HG02970 (cell line): ENCODE measurements at regions not wholly inside any gene's neighbourhood (a gene's known extent, or its start where the extent isn't known, plus 50 kb on each side); places are given as distances from the start of the nearest gene placed in this dataset.
"Not testable (repeated sequence)": the region's sequence is repeated elsewhere in the genome, so short reads cannot be mapped to it uniquely, and the experiment has no call there.

Source experiments
- ATAC-seq: cut with Tn5 transposase; IDR thresholded peaks from one replicate; pipeline ENCODE4 v1.9.1; 2021; ENCODE audit warnings: mild to moderate bottlenecking, moderate library complexity, moderate number of reproducible peaks; ENCODE audit not compliant: unreplicated experiment, low FRiP score

- ATAC-seq = no peak
These were observed 153.7 kb upstream of the SLC38A2 start for GRCh38 chr12:46526233-46526632.

GRCh38 chr12:46524778-46525177 is 152.2 kb upstream of the SLC38A2 start:
- no peak for ATAC-seq

- no peak for ATAC-seq
These were observed 151.5 kb upstream of the SLC38A2 start for GRCh38 chr12:46523863-46524770.

GRCh38 chr12:46523446-46523845 is 150.9 kb upstream of the SLC38A2 start:
- no peak for ATAC-seq

GRCh38 chr12:46522071-46522470 is 149.5 kb upstream of the SLC38A2 start:
- ATAC-seq = no peak

GRCh38 chr12:46521145-46521544 is 148.6 kb upstream of the SLC38A2 start:
- ATAC-seq = no peak

- ATAC-seq = no peak
These were observed 146.8 kb upstream of the SLC38A2 start for GRCh38 chr12:46519407-46519806.

- ATAC-seq = no peak
These were observed 146.2 kb upstream of the SLC38A2 start for GRCh38 chr12:46518729-46519128.

- ATAC-seq = no peak
These were observed 145.6 kb upstream of the SLC38A2 start for GRCh38 chr12:46518169-46518568.

GRCh38 chr12:46517579-46517962 is 145.0 kb upstream of the SLC38A2 start:
- peak; percentile 28 for ATAC-seq

- peak; percentile 88 for ATAC-seq
These were observed 144.5 kb upstream of the SLC38A2 start for GRCh38 chr12:46516933-46517578.

- no peak for ATAC-seq
These were observed 143.8 kb upstream of the SLC38A2 start for GRCh38 chr12:46516238-46516932.

- ATAC-seq = no peak
These were observed 143.3 kb upstream of the SLC38A2 start for GRCh38 chr12:46515829-46516228.

- no peak for ATAC-seq
These were observed 142.3 kb upstream of the SLC38A2 start for GRCh38 chr12:46514886-46515285.

- ATAC-seq = not testable (repeated sequence)
These were observed 137.7 kb upstream of the SLC38A2 start for GRCh38 chr12:46510257-46510656.

- no peak for ATAC-seq
These were observed 136.6 kb upstream of the SLC38A2 start for GRCh38 chr12:46509135-46509534.

- ATAC-seq = no peak
These were observed 136.1 kb upstream of the SLC38A2 start for GRCh38 chr12:46508651-46509050.

- no peak for ATAC-seq
These were observed 135.2 kb upstream of the SLC38A2 start for GRCh38 chr12:46507766-46508165.

- no peak for ATAC-seq
These were observed 134.4 kb upstream of the SLC38A2 start for GRCh38 chr12:46506961-46507360.

- ATAC-seq = no peak
These were observed 133.6 kb upstream of the SLC38A2 start for GRCh38 chr12:46506198-46506597.

GRCh38 chr12:46504494-46504893 is 131.9 kb upstream of the SLC38A2 start:
- ATAC-seq = no peak
